LNCaP clone FGC (cell line): ENCODE measurements at regions not wholly inside any gene's neighbourhood (a gene's known extent, or its start where the extent isn't known, plus 50 kb on each side); places are given as distances from the start of the nearest gene placed in this dataset.

Experiments
- DNase-seq: peaks from one replicate; pipeline ENCODE4 v3.0.0-alpha.2; 2011; ENCODE audit warnings: low read depth
- H3K4me3 ChIP-seq: 2 replicates; pipeline ENCODE4 v1.5.1; 2011; ENCODE audit warnings: mild to moderate bottlenecking, low read depth, low read length, control low read depth
- CTCF ChIP-seq: IDR thresholded peaks from 2 replicates; pipeline ENCODE4 v1.5.1; 2012; ENCODE audit warnings: mild to moderate bottlenecking; ENCODE audit not compliant: control insufficient read depth, insufficient read depth; ENCODE audit errors: extremely low read depth

GRCh38 chr2:18104595-18105224 lies 226.2 kb downstream of the KCNS3 start:
- TF ChIP-seq CTCF = no peak
- DNase-seq = no peak
- H3K4me3 ChIP-seq = no peak overlapping the region

GRCh38 chr2:18096836-18097405 lies 218.5 kb downstream of the KCNS3 start:
- H3K4me3 ChIP-seq = no peak overlapping the region
- no peak for TF ChIP-seq CTCF
- no peak for DNase-seq

- DNase-seq = no peak
- TF ChIP-seq CTCF = no peak
- no peak overlapping the region for H3K4me3 ChIP-seq
These were observed 215.8 kb downstream of the KCNS3 start for GRCh38 chr2:18094277-18094676.

- no peak for TF ChIP-seq CTCF
- DNase-seq = no peak
- H3K4me3 ChIP-seq = no peak overlapping the region
These were observed 214.7 kb downstream of the KCNS3 start for GRCh38 chr2:18093196-18093595.

GRCh38 chr2:18092760-18093159 lies 214.3 kb downstream of the KCNS3 start:
- H3K4me3 ChIP-seq = no peak overlapping the region
- DNase-seq = no peak
- no peak for TF ChIP-seq CTCF

- no peak for TF ChIP-seq CTCF
- no peak for DNase-seq
- H3K4me3 ChIP-seq = no peak overlapping the region
These were observed 207.1 kb downstream of the KCNS3 start for GRCh38 chr2:18085593-18085992.

- DNase-seq = no peak
- TF ChIP-seq CTCF = no peak
- H3K4me3 ChIP-seq = no peak overlapping the region
These were observed 205.9 kb downstream of the KCNS3 start for GRCh38 chr2:18084376-18084775.
